ENCODE measurements at regions not wholly inside any gene's neighbourhood (a gene's known extent, or its start where the extent isn't known, plus 50 kb on each side); places are given as distances from the start of the nearest gene placed in this dataset.
A peak's percentile ranks its signal among the peaks of the same experiment; 100 is the strongest.

DNA sequence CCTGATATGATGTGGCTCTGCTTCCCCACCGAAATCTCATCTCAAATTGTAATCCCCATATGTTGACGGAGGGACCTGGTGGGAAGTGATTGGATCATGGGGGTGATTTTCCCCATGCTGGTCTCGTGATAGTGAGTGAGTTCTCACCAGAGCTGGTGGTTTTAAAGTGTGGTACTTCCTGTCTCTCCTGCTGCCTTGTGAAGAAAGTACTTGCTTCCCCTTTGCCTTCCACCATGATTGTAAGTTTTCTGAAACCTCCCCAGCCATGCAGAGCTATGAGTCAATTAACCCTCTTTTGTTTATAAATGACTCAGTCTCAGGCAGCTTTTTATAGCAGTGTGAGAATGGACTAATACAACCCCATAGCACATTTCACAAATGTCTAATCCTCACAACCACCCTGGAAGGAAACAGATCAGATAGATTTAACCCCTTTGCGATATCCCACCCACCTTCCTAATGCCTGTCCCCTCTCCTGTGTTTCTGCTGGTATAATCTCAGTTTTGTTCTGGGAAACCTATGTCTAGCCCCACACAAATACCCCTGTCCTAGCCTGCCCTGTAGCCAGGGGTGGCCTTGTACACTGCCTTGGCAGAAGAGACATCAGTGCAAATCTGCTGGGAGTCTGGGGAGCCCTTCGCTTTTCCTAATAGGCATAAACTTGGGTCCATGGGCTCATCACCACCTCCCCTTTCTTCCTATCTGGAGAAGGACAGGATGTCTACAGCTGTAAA, 157.0 kb upstream of the RAI14 start:
- DNase-seq (peak in 1 of 4 donors; percentile 30), ATAC-seq (no peak)
- H3K4me3 ChIP-seq, result no peak overlapping the region
- H3K9me3 ChIP-seq, result no peaks in the 10 kb centered on the region
- intact Hi-C loops (cut with DNase I), result no loop called here
- H3K27ac ChIP-seq, result peak overlapping the region in 1 of 4 donors; percentile 35
- WGBS, 2 donors, result 81 to 86% methylated on average over 5 of the region's 5 CpGs
- H3K4me1 ChIP-seq, result peaks cover 5% of the 10 kb centered on the region
- no peaks in the 10 kb centered on the region for H3K36me3 ChIP-seq (replicated peaks in 1 of 2; ENCODE audit: insufficient read depth in 1 of 2, low read depth in 2 of 2)
- TF ChIP-seq, protein P1, sequence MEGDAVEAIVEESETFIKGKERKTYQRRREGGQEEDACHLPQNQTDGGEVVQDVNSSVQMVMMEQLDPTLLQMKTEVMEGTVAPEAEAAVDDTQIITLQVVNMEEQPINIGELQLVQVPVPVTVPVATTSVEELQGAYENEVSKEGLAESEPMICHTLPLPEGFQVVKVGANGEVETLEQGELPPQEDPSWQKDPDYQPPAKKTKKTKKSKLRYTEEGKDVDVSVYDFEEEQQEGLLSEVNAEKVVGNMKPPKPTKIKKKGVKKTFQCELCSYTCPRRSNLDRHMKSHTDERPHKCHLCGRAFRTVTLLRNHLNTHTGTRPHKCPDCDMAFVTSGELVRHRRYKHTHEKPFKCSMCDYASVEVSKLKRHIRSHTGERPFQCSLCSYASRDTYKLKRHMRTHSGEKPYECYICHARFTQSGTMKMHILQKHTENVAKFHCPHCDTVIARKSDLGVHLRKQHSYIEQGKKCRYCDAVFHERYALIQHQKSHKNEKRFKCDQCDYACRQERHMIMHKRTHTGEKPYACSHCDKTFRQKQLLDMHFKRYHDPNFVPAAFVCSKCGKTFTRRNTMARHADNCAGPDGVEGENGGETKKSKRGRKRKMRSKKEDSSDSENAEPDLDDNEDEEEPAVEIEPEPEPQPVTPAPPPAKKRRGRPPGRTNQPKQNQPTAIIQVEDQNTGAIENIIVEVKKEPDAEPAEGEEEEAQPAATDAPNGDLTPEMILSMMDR (IDR thresholded peaks at IDR 0.05), result no peak
- TF ChIP-seq POLR2A (IDR thresholded peaks at IDR 0.05), result no peak
- H3K27me3 ChIP-seq, result no peaks in the 10 kb centered on the region

DNA sequence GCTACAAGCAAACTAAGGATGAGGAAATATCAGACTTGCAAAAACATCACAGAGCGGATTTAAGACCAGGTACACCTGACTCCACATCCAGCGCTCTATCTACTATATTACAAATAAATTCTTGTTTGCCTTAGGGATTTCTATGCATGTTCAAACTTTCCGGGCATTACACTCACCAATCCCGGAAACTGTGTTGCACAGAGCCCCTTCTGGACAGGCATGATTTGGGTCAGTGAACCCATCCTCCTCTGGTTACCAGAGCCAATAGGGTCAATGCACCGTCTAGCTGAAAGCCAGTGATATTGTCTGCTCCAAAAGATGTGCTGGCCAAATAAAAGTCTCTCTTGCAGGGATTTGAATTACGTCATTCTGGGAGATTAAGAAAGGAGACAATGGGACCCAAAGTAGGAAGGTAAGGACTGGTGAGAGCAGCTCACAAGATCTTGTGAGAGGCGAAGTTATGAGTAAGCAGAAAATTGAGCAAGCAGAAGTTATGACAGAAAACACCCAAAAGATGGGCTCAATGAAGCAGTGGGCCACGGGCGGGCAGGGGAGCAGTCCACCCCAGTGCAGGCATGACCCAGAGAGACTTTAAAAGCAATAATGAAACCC, 155.8 kb upstream of the RAI14 start:
- intact Hi-C loops (cut with DNase I), result no loop called here
- Histone ChIP-seq H3K27ac (no peak overlapping the region), H3K27me3 (no peaks in the 10 kb centered on the region), H3K4me1 (peaks cover 5% of the 10 kb centered on the region), H3K36me3 (replicated peaks in 1 of 2; ENCODE audit: insufficient read depth in 1 of 2, low read depth in 2 of 2) (no peaks in the 10 kb centered on the region), H3K4me3 (no peak overlapping the region), H3K9me3 (no peaks in the 10 kb centered on the region)
- 73 to 87% methylated on average over 9 of the region's 9 CpGs for WGBS, 2 donors
- ATAC-seq, result no peak
- DNase-seq, result no peak
- TF ChIP-seq, protein P1 (IDR thresholded peaks at IDR 0.05), result no peak
- no peak for TF ChIP-seq POLR2A (IDR thresholded peaks at IDR 0.05)

DNA sequence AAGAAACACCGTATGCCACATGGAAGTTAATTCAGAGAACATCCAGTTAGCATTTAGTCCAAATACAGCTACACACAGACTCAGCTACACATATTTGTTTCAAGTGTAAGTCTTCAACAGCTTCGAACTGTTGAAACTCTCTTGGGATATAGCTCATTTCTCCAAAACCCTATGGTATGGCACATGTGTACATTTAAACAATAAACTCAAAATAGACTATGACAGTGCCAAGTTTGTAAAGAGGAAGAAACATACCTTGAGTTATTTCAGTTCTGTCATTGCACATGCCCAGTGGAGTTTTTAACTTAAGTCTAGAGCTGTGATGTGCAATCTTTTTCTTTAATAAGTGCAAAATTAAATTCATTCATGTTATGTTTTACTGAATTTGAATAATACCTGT, 155.1 kb upstream of the RAI14 start:
- Histone ChIP-seq H3K36me3 (replicated peaks in 1 of 2; ENCODE audit: insufficient read depth in 1 of 2, low read depth in 2 of 2) (no peaks in the 10 kb centered on the region), H3K27me3 (no peaks in the 10 kb centered on the region), H3K4me3 (no peak overlapping the region), H3K27ac (no peak overlapping the region), H3K9me3 (no peaks in the 10 kb centered on the region), H3K4me1 (peaks cover 5% of the 10 kb centered on the region)
- no peak for ATAC-seq
- TF ChIP-seq POLR2A (IDR thresholded peaks at IDR 0.05), result no peak
- TF ChIP-seq, protein P1 (IDR thresholded peaks at IDR 0.05), result no peak
- DNase-seq, result no peak
- intact Hi-C loops (cut with DNase I), result no loop called here
- WGBS, 2 donors, result 76 to 83% methylated on average over 2 of the region's 2 CpGs

DNA sequence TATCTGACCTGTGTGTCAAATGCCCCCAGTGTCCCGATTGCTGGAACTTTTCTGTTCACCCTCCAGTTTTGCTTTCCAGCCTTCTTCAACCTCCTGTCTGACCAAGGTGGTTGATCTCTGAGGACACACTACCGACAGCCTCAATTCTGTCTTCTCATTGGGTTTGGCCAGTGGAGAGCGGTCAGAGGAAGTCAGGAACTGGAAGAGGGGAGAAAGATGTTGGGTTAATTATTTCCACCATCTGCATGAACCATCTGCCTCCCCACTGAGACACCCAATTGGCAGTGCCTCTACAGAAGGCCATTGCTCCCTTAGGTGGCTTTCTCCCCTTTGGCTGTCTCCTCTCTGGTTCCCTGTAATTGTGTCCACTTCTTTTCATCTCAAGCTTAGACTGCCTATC, 154.3 kb upstream of the RAI14 start:
- no peak for TF ChIP-seq POLR2A (IDR thresholded peaks at IDR 0.05)
- TF ChIP-seq, protein P1 (IDR thresholded peaks at IDR 0.05), result no peak
- DNase-seq, result no peak
- no peak overlapping the region for H3K4me3 ChIP-seq
- no peaks in the 10 kb centered on the region for H3K27me3 ChIP-seq
- 93 to 95% methylated on average over 3 of the region's 3 CpGs for WGBS, 2 donors
- H3K4me1 ChIP-seq, result peaks cover 5% of the 10 kb centered on the region
- H3K27ac ChIP-seq, result no peak overlapping the region
- intact Hi-C loops (cut with DNase I), result no loop called here
- no peaks in the 10 kb centered on the region for H3K9me3 ChIP-seq
- no peak for ATAC-seq
- H3K36me3 ChIP-seq (replicated peaks in 1 of 2; ENCODE audit: insufficient read depth in 1 of 2, low read depth in 2 of 2), result no peaks in the 10 kb centered on the region

DNA sequence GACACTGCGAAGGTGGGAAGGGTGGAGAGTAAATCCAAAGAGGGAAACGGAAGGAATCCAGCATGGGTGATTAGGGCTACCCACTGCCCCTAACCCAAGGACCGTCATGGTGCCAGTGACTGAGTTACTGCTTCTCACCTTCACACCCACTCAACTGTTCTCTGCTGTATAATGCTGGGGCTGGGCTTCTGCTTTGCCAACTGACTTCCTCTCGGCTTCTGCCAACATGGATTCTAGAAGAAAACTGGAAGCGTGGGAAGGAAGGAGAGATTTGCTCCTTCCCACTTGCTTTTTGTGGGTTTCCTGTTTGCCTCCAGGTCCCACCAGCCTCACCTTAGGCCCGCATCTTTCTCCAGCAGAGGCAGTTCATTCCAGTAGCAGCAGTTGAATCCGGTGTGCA, 153.5 kb upstream of the RAI14 start:
- H3K27me3 ChIP-seq, result no peaks in the 10 kb centered on the region
- H3K27ac ChIP-seq, result no peak overlapping the region
- H3K9me3 ChIP-seq, result no peaks in the 10 kb centered on the region
- DNase-seq (no peak), ATAC-seq (no peak)
- intact Hi-C loops (cut with DNase I), result no loop called here
- no peak for TF ChIP-seq POLR2A (IDR thresholded peaks at IDR 0.05)
- TF ChIP-seq, protein P1 (IDR thresholded peaks at IDR 0.05), result no peak
- H3K36me3 ChIP-seq (replicated peaks in 1 of 2; ENCODE audit: insufficient read depth in 1 of 2, low read depth in 2 of 2), result no peaks in the 10 kb centered on the region
- 88 to 90% methylated on average over 7 of the region's 7 CpGs for WGBS, 2 donors
- H3K4me3 ChIP-seq, result no peak overlapping the region
- peaks cover 5% of the 10 kb centered on the region for H3K4me1 ChIP-seq
